IMR-90 (cell line): ENCODE measurements at regions not wholly inside any gene's neighbourhood (a gene's known extent, or its start where the extent isn't known, plus 50 kb on each side); places are given as distances from the start of the nearest gene placed in this dataset.
A peak's percentile ranks its signal among the peaks of the same experiment; 100 is the strongest.

Source experiments
- ATAC-seq: fragments of 200-7000 bp; cut with Tn5 transposase; 2 replicates; pipeline ENCODE4 v1.9.1; 2020; ENCODE audit warnings: low read depth, mild to moderate bottlenecking, moderate library complexity
- BruUV-seq: library from RNA; stranded (reverse); fragments of 400-500 nt; replicated peaks from 2 replicates; lab custom pipeline; 2021; lab: Mats Ljungman, UMichigan
- CTCF ChIA-PET: fragments of 300-600 bp; formaldehyde crosslinking; extraction: SDS; loops from one replicate; lab custom pipeline; 2021; ENCODE audit warnings: antibody characterized with exemption; lab: Yijun Ruan, JAX
- POLR2A ChIA-PET: fragments of 300-600 bp; sonication (Branson Sonifier 250); formaldehyde crosslinking; loops from one replicate; lab custom pipeline; 2022; ENCODE audit warnings: antibody characterized with exemption; ENCODE audit not compliant: unreplicated experiment; lab: Charles Lee
- DNase-seq: peaks from one replicate; pipeline ENCODE4 v3.0.0; 2013
- H2AFZ ChIP-seq: replicated peaks from 2 replicates; pipeline ENCODE3; 2013; ENCODE audit warnings: low read length, mild to moderate bottlenecking; ENCODE audit not compliant: poor library complexity
- H2AK5ac ChIP-seq: 2 replicates; pipeline ENCODE4 v1.6.1; 2013; ENCODE audit warnings: low read depth, low read length, inconsistent platforms
- H2AK9ac ChIP-seq: replicated peaks from 2 replicates; pipeline ENCODE3; 2013; ENCODE audit warnings: mild to moderate bottlenecking, low read depth, low read length, moderate library complexity; ENCODE audit not compliant: poor library complexity
- H2BK120ac ChIP-seq: 2 replicates; pipeline ENCODE4 v1.6.1; 2013; ENCODE audit warnings: low read depth, low read length, inconsistent platforms
- H2BK15ac ChIP-seq: 3 replicates; pipeline ENCODE4 v1.6.1; 2013; ENCODE audit warnings: low read depth, low read length, inconsistent platforms
- H2BK20ac ChIP-seq: 2 replicates; pipeline ENCODE4 v1.6.1; 2013; ENCODE audit warnings: low read depth, mild to moderate bottlenecking, inconsistent platforms, low read length, moderate library complexity
- H2BK5ac ChIP-seq: 2 replicates; pipeline ENCODE4 v1.6.1; 2013; ENCODE audit warnings: mild to moderate bottlenecking, low read depth, low read length, inconsistent platforms; ENCODE audit not compliant: poor library complexity, severe bottlenecking
- H3K14ac ChIP-seq: replicated peaks from 2 replicates; pipeline ENCODE4 v1.6.1; 2013; ENCODE audit warnings: low read depth, low read length, inconsistent platforms
- H3K18ac ChIP-seq: 2 replicates; pipeline ENCODE4 v1.6.1; 2013; ENCODE audit warnings: low read depth, low read length, control low read depth
- H3K23ac ChIP-seq: 2 replicates; pipeline ENCODE4 v1.6.1; 2013; ENCODE audit warnings: low read depth, low read length, inconsistent platforms
- H3K27ac ChIP-seq: 2 replicates; pipeline ENCODE4 v1.5.1; 2013; ENCODE audit warnings: mild to moderate bottlenecking, control low read depth, low read length; ENCODE audit not compliant: insufficient read depth
- H3K27me3 ChIP-seq: 2 replicates; pipeline ENCODE4 v1.6.1; 2013; ENCODE audit warnings: low read length; ENCODE audit not compliant: control insufficient read depth, insufficient read depth
- H3K36me3 ChIP-seq: 2 replicates; pipeline ENCODE4 v1.6.1; 2013; ENCODE audit warnings: low read length, mixed read lengths; ENCODE audit not compliant: control insufficient read depth, insufficient read depth
- H3K4ac ChIP-seq: 2 replicates; pipeline ENCODE4 v1.6.1; 2013; ENCODE audit warnings: low read depth, low read length, inconsistent platforms
- H3K4me1 ChIP-seq: 2 replicates; pipeline ENCODE4 v1.6.1; 2013; ENCODE audit warnings: low read length, mixed read lengths; ENCODE audit not compliant: control insufficient read depth, insufficient read depth
- H3K4me2 ChIP-seq: 2 replicates; pipeline ENCODE4 v1.6.1; 2013; ENCODE audit warnings: low read depth, mild to moderate bottlenecking, control low read depth, low read length, moderate library complexity
- H3K4me3 ChIP-seq: 2 replicates; pipeline ENCODE4 v1.5.1; 2013; ENCODE audit warnings: low read depth, mild to moderate bottlenecking, control low read depth, low read length, moderate library complexity; ENCODE audit not compliant: insufficient read depth
- H3K56ac ChIP-seq: 2 replicates; pipeline ENCODE4 v1.6.1; 2013; ENCODE audit warnings: low read length, inconsistent platforms; ENCODE audit not compliant: insufficient read depth; ENCODE audit errors: extremely low read depth
- H3K79me1 ChIP-seq, 2 experiments: 2 replicates each; pipeline ENCODE4 v1.6.1; 2013; ENCODE audit warnings: low read length in 2 of 2, inconsistent platforms in 1 of 2, low read depth in 1 of 2
- H3K9ac ChIP-seq: 2 replicates; pipeline ENCODE4 v1.6.1; 2013; ENCODE audit warnings: low read depth, low read length, control low read depth
- H3K9me1 ChIP-seq: 2 replicates; pipeline ENCODE4 v1.6.1; 2013; ENCODE audit warnings: low read length, inconsistent platforms; ENCODE audit not compliant: insufficient read depth
- H3K9me3 ChIP-seq: 2 replicates; pipeline ENCODE4 v1.6.1; 2013; ENCODE audit warnings: low read length; ENCODE audit not compliant: control insufficient read depth, insufficient read depth
- H4K20me1 ChIP-seq: 2 replicates; pipeline ENCODE4 v1.6.1; 2013; ENCODE audit warnings: low read length, inconsistent platforms; ENCODE audit not compliant: insufficient read depth
- H4K5ac ChIP-seq: 2 replicates; pipeline ENCODE4 v1.6.1; 2013; ENCODE audit warnings: mild to moderate bottlenecking, low read depth, low read length, control low read depth
- H4K8ac ChIP-seq, 2 experiments: 2 replicates each; pipeline ENCODE4 v1.6.1; 2013; ENCODE audit warnings: low read depth in 2 of 2, low read length in 2 of 2, control low read depth in 1 of 2, inconsistent platforms in 1 of 2
- H4K91ac ChIP-seq: 2 replicates; pipeline ENCODE4 v1.6.1; 2013; ENCODE audit warnings: low read depth, low read length, inconsistent platforms; ENCODE audit not compliant: insufficient read depth
- CEBPB ChIP-seq: IDR thresholded peaks from 2 replicates; pipeline ENCODE4 v1.6.1; 2012; ENCODE audit warnings: low read depth, low read length, improper control_type of control experiment
- MAZ ChIP-seq: IDR thresholded peaks from 2 replicates; pipeline ENCODE4 v1.6.1; 2012; ENCODE audit warnings: low read depth, mild to moderate bottlenecking, low read length, improper control_type of control experiment, moderate library complexity, borderline replicate concordance
- NFE2L2 ChIP-seq: fragments of 150-350 bp; IDR thresholded peaks from 2 replicates; pipeline ENCODE4 v1.6.1; 2016; ENCODE audit warnings: low read depth, mild to moderate bottlenecking, low read length
- POLR2A ChIP-seq: IDR thresholded peaks from 2 replicates; pipeline ENCODE4 v1.6.1; 2012; ENCODE audit warnings: mild to moderate bottlenecking, low read depth, low read length
- RFX5 ChIP-seq: IDR thresholded peaks from 2 replicates; pipeline ENCODE4 v1.8.0; 2012; ENCODE audit warnings: low read depth, mild to moderate bottlenecking, low read length, moderate library complexity
- WGBS, 2 experiments: methylation state at CpG; one replicate each; pipeline versions ENCODE4 v1.1.5 to v1.1.7; 2013; ENCODE audit warnings: missing lambda C conversion rate in 2 of 2; ENCODE audit not compliant: insufficient read length in 1 of 2; ENCODE audit errors: extremely low coverage in 2 of 2; 5-methylcytosine and 5-hydroxymethylcytosine counted together
- dilution Hi-C: fragments of 300-500 bp; cut with HindIII; formaldehyde crosslinking; loops from one replicate; pipeline ENCODE4 v1.14.3; 2018; ENCODE audit warnings: low sequenced_read_pairs; ENCODE audit not compliant: unreplicated experiment
- in situ Hi-C: fragments of 300-500 bp; cut with MboI; formaldehyde crosslinking; loops from 3 replicates; pipeline ENCODE4 v1.14.3; 2019; ENCODE audit warnings: low sequenced_read_pairs, inconsistent platforms, mixed read lengths
- intact Hi-C: fragments of 100-400 bp; cut with micrococcal nuclease; formaldehyde crosslinking; loops from 2 replicates; pipeline ENCODE4 v1.10.0; 2022
- TF ChIP-seq, protein P1 (sequence below): fragments of 150-350 bp; IDR thresholded peaks from 2 replicates; pipeline ENCODE4 v1.6.1; 2016; ENCODE audit warnings: low read depth, mild to moderate bottlenecking, low read length, moderate library complexity, borderline replicate concordance

DNA sequence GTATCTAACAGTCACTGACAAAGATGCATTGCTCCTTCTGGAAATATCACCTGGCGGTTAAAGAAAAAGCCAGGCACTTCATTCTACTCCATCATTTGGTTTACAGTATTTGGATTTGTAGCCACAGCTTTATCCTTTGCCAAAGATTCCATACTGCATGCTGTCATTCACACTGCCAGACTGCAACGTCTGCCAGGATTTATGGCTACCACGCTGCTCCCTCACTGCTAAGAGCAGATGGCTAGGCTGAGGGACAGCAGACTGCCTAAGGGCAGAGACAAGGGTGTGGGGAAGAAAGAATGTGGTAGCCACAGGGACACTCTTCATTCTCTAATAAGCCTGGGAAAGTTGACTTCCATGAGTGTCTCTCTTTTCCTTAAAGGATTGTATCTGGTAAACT lies 1047.0 kb downstream of the TUSC7 start:
- no peak overlapping the region for H3K18ac ChIP-seq
- no peak overlapping the region for H3K4me2 ChIP-seq
- no peak overlapping the region for H3K56ac ChIP-seq
- BruUV-seq = no TSS peak
- no peak overlapping the region for H4K8ac ChIP-seq
- in situ Hi-C loops = no loop called here
- peaks cover 2% of the 10 kb centered on the region; the same call in 1 of the 2 replicates for H3K4me1 ChIP-seq
- no peak overlapping the region for H4K5ac ChIP-seq
- no peak overlapping the region for H4K91ac ChIP-seq
- POLR2A ChIA-PET = no interaction called here
- no peak; the same call in 1 of the 2 replicates for ATAC-seq
- no peaks in the 10 kb centered on the region for H4K20me1 ChIP-seq
- no peaks in the 10 kb centered on the region for H3K9me3 ChIP-seq
- H3K4me3 ChIP-seq = no peak overlapping the region
- H3K4ac ChIP-seq = no peak overlapping the region
- no peak overlapping the region for H2AK5ac ChIP-seq
- CTCF ChIA-PET = interaction anchor here (1.1 kb wide), 1 partner anchor 21 kb away, joined by 3 read pairs; no protein-coding TSS in a partner anchor
- no peak overlapping the region for H2BK5ac ChIP-seq
- H2BK15ac ChIP-seq = no peak overlapping the region
- no peaks in the 10 kb centered on the region for H3K9me1 ChIP-seq
- no peak overlapping the region for H2AK9ac ChIP-seq
- H3K9ac ChIP-seq = no peak overlapping the region
- H3K36me3 ChIP-seq = no peaks in the 10 kb centered on the region
- no CpG with 5 or more reads among the region's 3 CpGs for WGBS, 2 experiments
- no peaks in the 10 kb centered on the region for H3K27me3 ChIP-seq
- H3K14ac ChIP-seq = no peak overlapping the region
- H3K23ac ChIP-seq = no peak overlapping the region
- H2BK120ac ChIP-seq = no peak overlapping the region
- TF ChIP-seq RFX5 (no peak), NFE2L2 (no peak), MAZ (no peak), CEBPB (no peak), POLR2A (no peak)
- TF ChIP-seq, protein P1, sequence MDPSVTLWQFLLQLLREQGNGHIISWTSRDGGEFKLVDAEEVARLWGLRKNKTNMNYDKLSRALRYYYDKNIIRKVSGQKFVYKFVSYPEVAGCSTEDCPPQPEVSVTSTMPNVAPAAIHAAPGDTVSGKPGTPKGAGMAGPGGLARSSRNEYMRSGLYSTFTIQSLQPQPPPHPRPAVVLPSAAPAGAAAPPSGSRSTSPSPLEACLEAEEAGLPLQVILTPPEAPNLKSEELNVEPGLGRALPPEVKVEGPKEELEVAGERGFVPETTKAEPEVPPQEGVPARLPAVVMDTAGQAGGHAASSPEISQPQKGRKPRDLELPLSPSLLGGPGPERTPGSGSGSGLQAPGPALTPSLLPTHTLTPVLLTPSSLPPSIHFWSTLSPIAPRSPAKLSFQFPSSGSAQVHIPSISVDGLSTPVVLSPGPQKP = no peak
- dilution Hi-C loops = no loop called here
- intact Hi-C loops = no loop called here
- no peak overlapping the region for H2BK20ac ChIP-seq
- H3K79me1 ChIP-seq = peaks cover 0 to 3% of the 10 kb centered on the region in 2 experiments; a peak in 1 of 4 replicates
- H3K27ac ChIP-seq = no peak overlapping the region
- H2AFZ ChIP-seq = no peak overlapping the region
- peak; percentile 15 for DNase-seq
